Gastrocnemius medialis (tissue), 4 donors: ENCODE measurements at regions not wholly inside any gene's neighbourhood (a gene's known extent, or its start where the extent isn't known, plus 50 kb on each side); places are given as distances from the start of the nearest gene placed in this dataset.

Source experiments
- ATAC-seq, 2 donors: fragments of 150-250 bp; one replicate each; pipeline ENCODE4 v1.9.1; 2016
- DNase-seq, 2 donors: peaks; one replicate each; pipeline ENCODE4 v3.0.0-alpha.2; 2019
- H3K27ac ChIP-seq, 4 donors: fragments of 200-600 bp; sonication (generic); 1 replicate in 1 of 4; 2 replicates in 3 of 4; pipeline ENCODE4 v1.5.1; 2016 to 2018; ENCODE audit warnings: mild to moderate bottlenecking in 2 of 4, moderate library complexity in 1 of 4
- H3K27me3 ChIP-seq, 3 donors: fragments of 200-600 bp; sonication (generic) in 2 of 3; 1 replicate in 1 of 3; 2 replicates in 2 of 3; pipeline versions ENCODE4 v1.5.1 to v1.6.0; 2016 to 2019; ENCODE audit warnings: mild to moderate bottlenecking in 1 of 3, moderate library complexity in 1 of 3
- H3K36me3 ChIP-seq, 2 donors: fragments of 200-600 bp; sonication (generic) in 1 of 2; one replicate each; pipeline ENCODE4 v1.5.1; 2017 to 2018
- H3K4me1 ChIP-seq, 2 donors: fragments of 200-600 bp; sonication (generic) in 1 of 2; one replicate each; pipeline ENCODE4 v1.5.1; 2016 to 2017; ENCODE audit warnings: mild to moderate bottlenecking in 2 of 2
- H3K4me3 ChIP-seq, 4 donors: fragments of 200-600 bp; sonication (generic) in 3 of 4; 1 replicate in 1 of 4; 2 replicates in 3 of 4; pipeline ENCODE4 v1.5.1; 2016 to 2019; ENCODE audit warnings: mild to moderate bottlenecking in 2 of 4
- H3K9me3 ChIP-seq, 3 donors: fragments of 200-600 bp; sonication (generic) in 2 of 3; 1 replicate in 1 of 3; 2 replicates in 2 of 3; pipeline ENCODE4 v1.5.1; 2016 to 2019
- CTCF ChIP-seq, 5 experiments: fragments of 450-650 bp in 3 of 5; fragments of 200-600 bp in 2 of 5; sonication (generic) in 2 of 5; IDR thresholded peaks in 4 of 5; conservative IDR thresholded peaks in 1 of 5; 1 replicate in 4 of 5; 2 replicates in 1 of 5; pipeline ENCODE4 v1.5.1; 2016 to 2019; ENCODE audit warnings: antibody characterized with exemption in 5 of 5, mild to moderate bottlenecking in 3 of 5, moderate library complexity in 3 of 5
- POLR2A ChIP-seq, 2 donors: fragments of 450-650 bp; IDR thresholded peaks; one replicate each; pipeline ENCODE4 v1.6.1; 2017; ENCODE audit warnings: antibody characterized with exemption in 2 of 2, mild to moderate bottlenecking in 2 of 2, moderate library complexity in 2 of 2
- in situ Hi-C, 4 donors: fragments of 200-750 bp; cut with MboI; loops; one replicate each; pipeline versions ENCODE4 v1.15.0 to v1.8.0; 2017; ENCODE audit warnings: low sequenced_read_pairs in 4 of 4
- intact Hi-C: fragments of 100-400 bp; cut with DNase I; formaldehyde crosslinking; loops from one replicate; pipeline ENCODE4 v1.15.1; 2023; ENCODE audit warnings: low total_unique reads

GRCh38 chr16:54360681-54361080 lies 74.1 kb upstream of the IRX3 start:
- no peaks in the 10 kb centered on the region for H3K27me3 ChIP-seq
- no peak overlapping the region for H3K4me3 ChIP-seq
- intact Hi-C loops (no loop called here), in situ Hi-C loops (no loop called here)
- TF ChIP-seq POLR2A (IDR thresholded peaks at IDR 0.05): no peak
- TF ChIP-seq CTCF (IDR thresholded peaks at IDR 0.05 in 4 of 5, conservative IDR thresholded peaks at IDR 0.05 in 1 of 5): no peak
- H3K36me3 ChIP-seq: no peaks in the 10 kb centered on the region
- DNase-seq (no peak), ATAC-seq (no peak)
- H3K27ac ChIP-seq: no peak overlapping the region
- no peaks in the 10 kb centered on the region for H3K4me1 ChIP-seq
- H3K9me3 ChIP-seq: no peaks in the 10 kb centered on the region

GRCh38 chr16:54359555-54359954 lies 73.0 kb upstream of the IRX3 start:
- no peak for TF ChIP-seq POLR2A (IDR thresholded peaks at IDR 0.05)
- no peak for TF ChIP-seq CTCF (IDR thresholded peaks at IDR 0.05 in 4 of 5, conservative IDR thresholded peaks at IDR 0.05 in 1 of 5)
- in situ Hi-C loops (no loop called here), intact Hi-C loops (no loop called here)
- Histone ChIP-seq H3K9me3 (no peaks in the 10 kb centered on the region), H3K4me1 (no peaks in the 10 kb centered on the region), H3K4me3 (no peak overlapping the region), H3K27ac (no peak overlapping the region), H3K36me3 (no peaks in the 10 kb centered on the region), H3K27me3 (no peaks in the 10 kb centered on the region)
- no peak for DNase-seq
- ATAC-seq: no peak

- Histone ChIP-seq H3K27ac (no peak overlapping the region), H3K4me1 (no peaks in the 10 kb centered on the region), H3K27me3 (no peaks in the 10 kb centered on the region), H3K36me3 (no peaks in the 10 kb centered on the region), H3K4me3 (no peak overlapping the region), H3K9me3 (no peaks in the 10 kb centered on the region)
- in situ Hi-C loops (no loop called here), intact Hi-C loops (no loop called here)
- TF ChIP-seq POLR2A (IDR thresholded peaks at IDR 0.05): no peak
- TF ChIP-seq CTCF (IDR thresholded peaks at IDR 0.05 in 4 of 5, conservative IDR thresholded peaks at IDR 0.05 in 1 of 5): no peak
- ATAC-seq: no peak
- no peak for DNase-seq
Observed at GRCh38 chr16:54359081-54359480, 72.5 kb upstream of the IRX3 start.

GRCh38 chr16:54356391-54356790 lies 69.8 kb upstream of the IRX3 start:
- H3K27me3 ChIP-seq: no peaks in the 10 kb centered on the region
- intact Hi-C loops: no loop called here
- H3K4me1 ChIP-seq: no peaks in the 10 kb centered on the region
- DNase-seq (no peak), ATAC-seq (no peak)
- no peak overlapping the region for H3K27ac ChIP-seq
- in situ Hi-C loops: no loop called here
- no peaks in the 10 kb centered on the region for H3K9me3 ChIP-seq
- no peak overlapping the region for H3K4me3 ChIP-seq
- TF ChIP-seq POLR2A (IDR thresholded peaks at IDR 0.05) (no peak), CTCF (IDR thresholded peaks at IDR 0.05 in 4 of 5, conservative IDR thresholded peaks at IDR 0.05 in 1 of 5) (no peak)
- no peaks in the 10 kb centered on the region for H3K36me3 ChIP-seq

- no peak overlapping the region for H3K4me3 ChIP-seq
- no peaks in the 10 kb centered on the region for H3K36me3 ChIP-seq
- H3K27me3 ChIP-seq: no peaks in the 10 kb centered on the region
- H3K27ac ChIP-seq: no peak overlapping the region
- ATAC-seq (no peak), DNase-seq (no peak)
- TF ChIP-seq CTCF (IDR thresholded peaks at IDR 0.05 in 4 of 5, conservative IDR thresholded peaks at IDR 0.05 in 1 of 5) (no peak), POLR2A (IDR thresholded peaks at IDR 0.05) (no peak)
- in situ Hi-C loops: no loop called here
- intact Hi-C loops: no loop called here
- H3K4me1 ChIP-seq: no peaks in the 10 kb centered on the region
- H3K9me3 ChIP-seq: no peaks in the 10 kb centered on the region
Observed at GRCh38 chr16:54355251-54355650, 68.7 kb upstream of the IRX3 start.
